ENCODE measurements at regions not wholly inside any gene's neighbourhood (a gene's known extent, or its start where the extent isn't known, plus 50 kb on each side); places are given as distances from the start of the nearest gene placed in this dataset.

DNA sequence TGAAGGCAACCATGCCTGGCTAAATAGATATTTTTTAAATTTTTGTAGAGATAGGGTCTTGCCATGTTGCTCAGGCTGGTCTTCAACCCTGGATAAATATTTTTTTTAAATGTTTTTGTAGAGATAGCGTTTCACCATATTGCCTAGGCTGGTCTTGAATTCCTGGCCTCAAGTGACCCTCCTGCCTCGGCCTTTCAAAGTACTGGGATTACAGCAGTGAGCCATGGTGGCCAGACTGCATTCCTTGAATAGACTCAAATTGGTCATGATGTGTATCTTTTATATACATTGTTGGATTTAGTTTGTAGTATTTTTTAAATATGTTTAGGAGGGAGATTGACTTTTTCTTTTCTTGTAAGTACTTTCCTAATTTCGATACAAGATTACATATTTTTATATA is 325.7 kb upstream of the C11orf87 start:
- Mint-ChIP-seq H3K4me1 (no peaks in the 10 kb centered on the region), H3K36me3 (no peaks in the 10 kb centered on the region), H3K27me3 (ENCODE audit: insufficient read depth, low read depth) (no peaks in the 10 kb centered on the region), H3K9me3 (no peaks in the 10 kb centered on the region), H3K27ac (no peak overlapping the region), H3K4me3 (no peak overlapping the region)
- TF ChIP-seq EZH2 (IDR thresholded peaks at IDR 0.05) (no peak), EZH2phosphoT487 (IDR thresholded peaks at IDR 0.05) (no peak)
- TF ChIP-seq, protein P1, sequence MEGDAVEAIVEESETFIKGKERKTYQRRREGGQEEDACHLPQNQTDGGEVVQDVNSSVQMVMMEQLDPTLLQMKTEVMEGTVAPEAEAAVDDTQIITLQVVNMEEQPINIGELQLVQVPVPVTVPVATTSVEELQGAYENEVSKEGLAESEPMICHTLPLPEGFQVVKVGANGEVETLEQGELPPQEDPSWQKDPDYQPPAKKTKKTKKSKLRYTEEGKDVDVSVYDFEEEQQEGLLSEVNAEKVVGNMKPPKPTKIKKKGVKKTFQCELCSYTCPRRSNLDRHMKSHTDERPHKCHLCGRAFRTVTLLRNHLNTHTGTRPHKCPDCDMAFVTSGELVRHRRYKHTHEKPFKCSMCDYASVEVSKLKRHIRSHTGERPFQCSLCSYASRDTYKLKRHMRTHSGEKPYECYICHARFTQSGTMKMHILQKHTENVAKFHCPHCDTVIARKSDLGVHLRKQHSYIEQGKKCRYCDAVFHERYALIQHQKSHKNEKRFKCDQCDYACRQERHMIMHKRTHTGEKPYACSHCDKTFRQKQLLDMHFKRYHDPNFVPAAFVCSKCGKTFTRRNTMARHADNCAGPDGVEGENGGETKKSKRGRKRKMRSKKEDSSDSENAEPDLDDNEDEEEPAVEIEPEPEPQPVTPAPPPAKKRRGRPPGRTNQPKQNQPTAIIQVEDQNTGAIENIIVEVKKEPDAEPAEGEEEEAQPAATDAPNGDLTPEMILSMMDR (IDR thresholded peaks at IDR 0.05) = no peak
- Histone ChIP-seq H3K36me3 (no peaks in the 10 kb centered on the region), H3K4me3 (no peak overlapping the region), H3K9me3 (ENCODE audit: low read depth) (no peaks in the 10 kb centered on the region), H3K4me1 (no peaks in the 10 kb centered on the region), H4K20me1 (ENCODE audit: low read depth) (no peaks in the 10 kb centered on the region), H3K27ac (no peak overlapping the region), H3F3A (ENCODE audit: low read depth) (no peaks in the 10 kb centered on the region), H2AFZ (replicated peaks) (no peak overlapping the region), H3K27me3 (no peaks in the 10 kb centered on the region), H3K9ac (no peak overlapping the region), H3K4me2 (no peak overlapping the region), H3K79me2 (ENCODE audit: low read depth) (no peaks in the 10 kb centered on the region)
- no peak for DNase-seq (ENCODE audit: low spot score)

DNA sequence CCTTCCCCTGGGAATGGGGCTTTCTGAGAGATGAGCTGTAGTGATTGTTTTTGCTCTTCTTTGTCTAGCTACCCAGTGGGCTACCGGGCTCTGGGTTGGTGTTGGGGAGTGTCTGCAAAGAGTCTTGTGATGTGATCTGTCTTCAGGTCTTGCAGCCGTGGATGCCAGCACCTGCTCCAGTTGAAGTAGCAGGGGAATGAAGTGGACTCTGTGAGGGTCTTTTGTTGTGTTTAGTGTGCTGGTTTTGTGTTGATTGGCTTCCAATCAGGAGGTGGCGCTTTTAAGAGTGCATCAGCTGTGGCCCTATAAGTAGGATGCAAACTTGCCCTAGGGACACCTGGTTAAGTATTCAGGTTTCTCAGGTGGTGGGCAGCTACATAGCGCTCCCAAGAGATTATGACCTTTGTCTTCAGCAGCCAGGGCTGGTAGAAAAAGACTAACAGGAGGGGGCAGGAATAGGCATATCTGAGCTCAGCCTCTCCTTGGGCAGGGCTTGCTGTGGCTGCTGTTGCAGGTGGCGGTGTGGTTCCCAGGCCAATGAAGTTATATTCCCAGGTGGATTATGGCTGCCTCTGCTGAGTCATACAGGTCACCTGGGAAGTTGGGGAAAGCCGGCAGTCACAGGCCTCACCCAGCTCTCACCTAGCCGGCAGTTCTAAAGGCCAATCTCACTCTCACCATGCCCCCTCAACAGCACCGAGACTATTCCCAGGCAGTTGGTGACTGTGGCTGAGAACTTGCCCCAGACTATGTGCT is 315.7 kb upstream of the C11orf87 start:
- Mint-ChIP-seq H3K4me1 (peaks cover 7% of the 10 kb centered on the region), H3K36me3 (no peaks in the 10 kb centered on the region), H3K27me3 (ENCODE audit: insufficient read depth, low read depth) (no peaks in the 10 kb centered on the region), H3K9me3 (no peaks in the 10 kb centered on the region), H3K4me3 (no peak overlapping the region), H3K27ac (no peak overlapping the region)
- H3K9ac ChIP-seq = no peak overlapping the region
- H4K20me1 ChIP-seq (ENCODE audit: low read depth) = no peaks in the 10 kb centered on the region
- TF ChIP-seq EZH2 (IDR thresholded peaks at IDR 0.05) = no peak
- no peaks in the 10 kb centered on the region for H3K27me3 ChIP-seq
- no peaks in the 10 kb centered on the region for H3K79me2 ChIP-seq (ENCODE audit: low read depth)
- peak; percentile 57 for DNase-seq (ENCODE audit: low spot score)
- peak overlapping the region; percentile 77 for H2AFZ ChIP-seq (replicated peaks)
- H3K4me1 ChIP-seq = peaks cover 15% of the 10 kb centered on the region
- H3K4me3 ChIP-seq = no peak overlapping the region
- H3K4me2 ChIP-seq = no peak overlapping the region
- H3F3A ChIP-seq (ENCODE audit: low read depth) = peaks cover 13% of the 10 kb centered on the region
- no peak overlapping the region for H3K27ac ChIP-seq
- H3K9me3 ChIP-seq (ENCODE audit: low read depth) = no peaks in the 10 kb centered on the region
- no peaks in the 10 kb centered on the region for H3K36me3 ChIP-seq

DNA sequence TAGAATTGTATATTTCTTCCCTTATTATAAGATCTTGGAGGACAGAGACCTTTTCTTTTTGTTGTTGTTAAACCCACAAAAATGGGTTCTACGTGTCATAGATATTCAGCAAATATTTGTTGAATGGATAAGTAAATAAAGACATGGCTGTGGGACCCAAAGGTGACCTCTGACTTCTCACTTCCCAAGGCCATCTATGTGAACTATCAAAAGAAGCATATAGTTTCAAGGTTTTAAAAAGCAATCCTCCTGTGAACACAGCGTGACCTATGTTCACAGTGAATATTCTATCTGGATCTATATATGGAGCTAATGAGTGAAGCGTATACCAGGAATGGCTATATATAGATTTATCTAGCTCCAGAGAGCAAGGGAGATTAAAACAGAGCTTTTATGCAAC is 312.8 kb upstream of the C11orf87 start:
- no peak overlapping the region for H3K27ac ChIP-seq
- no peak for DNase-seq (ENCODE audit: low spot score)
- no peaks in the 10 kb centered on the region for H3K9me3 ChIP-seq (ENCODE audit: low read depth)
- no peaks in the 10 kb centered on the region for H3K27me3 ChIP-seq
- no peak overlapping the region for H3K4me2 ChIP-seq
- Mint-ChIP-seq H3K36me3 (no peaks in the 10 kb centered on the region), H3K4me1 (peaks cover 30% of the 10 kb centered on the region), H3K27me3 (ENCODE audit: insufficient read depth, low read depth) (no peaks in the 10 kb centered on the region), H3K27ac (no peak overlapping the region), H3K4me3 (no peak overlapping the region), H3K9me3 (no peaks in the 10 kb centered on the region)
- no peak overlapping the region for H3K9ac ChIP-seq
- TF ChIP-seq EZH2phosphoT487 (IDR thresholded peaks at IDR 0.05) = no peak
- no peak for TF ChIP-seq EZH2 (IDR thresholded peaks at IDR 0.05)
- no peaks in the 10 kb centered on the region for H4K20me1 ChIP-seq (ENCODE audit: low read depth)
- H3K4me3 ChIP-seq = no peak overlapping the region
- no peak overlapping the region for H2AFZ ChIP-seq (replicated peaks)
- no peaks in the 10 kb centered on the region for H3K36me3 ChIP-seq
- peaks cover 20% of the 10 kb centered on the region for H3K4me1 ChIP-seq
- no peaks in the 10 kb centered on the region for H3K79me2 ChIP-seq (ENCODE audit: low read depth)
- H3F3A ChIP-seq (ENCODE audit: low read depth) = peaks cover 13% of the 10 kb centered on the region

- no peak for DNase-seq (ENCODE audit: low spot score)
- Histone ChIP-seq H3K9ac (no peak overlapping the region), H3K27me3 (no peaks in the 10 kb centered on the region), H3F3A (ENCODE audit: low read depth) (peaks cover 13% of the 10 kb centered on the region), H3K4me1 (peaks cover 20% of the 10 kb centered on the region), H3K4me2 (no peak overlapping the region), H3K9me3 (ENCODE audit: low read depth) (no peaks in the 10 kb centered on the region), H3K27ac (no peak overlapping the region), H3K79me2 (ENCODE audit: low read depth) (no peaks in the 10 kb centered on the region), H3K4me3 (no peak overlapping the region), H4K20me1 (ENCODE audit: low read depth) (no peaks in the 10 kb centered on the region), H3K36me3 (no peaks in the 10 kb centered on the region), H2AFZ (replicated peaks) (no peak overlapping the region)
- Mint-ChIP-seq H3K4me3 (no peak overlapping the region), H3K36me3 (no peaks in the 10 kb centered on the region), H3K9me3 (no peaks in the 10 kb centered on the region), H3K27ac (no peak overlapping the region), H3K4me1 (peaks cover 36% of the 10 kb centered on the region), H3K27me3 (ENCODE audit: insufficient read depth, low read depth) (no peaks in the 10 kb centered on the region)
- no peak for TF ChIP-seq EZH2phosphoT487 (IDR thresholded peaks at IDR 0.05)
These were observed 312.2 kb upstream of the C11orf87 start for GRCh38 chr11:109109571-109110315.

Data from neural progenitor cell (in vitro differentiated cells).